ENCODE measurements at regions not wholly inside any gene's neighbourhood (a gene's known extent, or its start where the extent isn't known, plus 50 kb on each side); places are given as distances from the start of the nearest gene placed in this dataset.
"Not testable (repeated sequence)": the region's sequence is repeated elsewhere in the genome, so short reads cannot be mapped to it uniquely, and the experiment has no call there.

GRCh38 chr1:229173491-229174476, 97.1 kb upstream of the RAB4A start:
- not testable (repeated sequence) for FAIRE-seq; DNase-seq (ENCODE audit: extremely low spot score, insufficient read length, low read depth)

DNA sequence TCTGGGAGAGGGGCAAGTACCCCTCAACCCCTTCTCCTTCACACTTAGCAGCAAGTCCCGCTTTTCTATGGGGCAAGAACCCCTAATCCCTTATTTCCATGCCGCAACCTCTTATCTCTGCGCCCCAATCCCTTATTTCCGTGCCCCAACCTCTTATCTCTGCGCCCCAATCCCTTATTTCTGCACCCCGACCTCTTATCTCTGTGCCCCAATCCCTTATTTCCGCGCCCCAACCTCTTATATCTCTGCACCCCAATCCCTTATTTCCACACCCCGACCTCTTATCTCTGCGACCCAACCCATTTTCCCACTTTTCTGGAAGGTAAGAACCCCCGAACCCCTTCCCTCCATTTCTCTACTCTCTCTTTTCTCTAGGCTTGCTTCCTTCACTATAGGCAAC, 95.6 kb upstream of the RAB4A start:
- not testable (repeated sequence) for DNase-seq (ENCODE audit: extremely low spot score, insufficient read length, low read depth); FAIRE-seq

DNA sequence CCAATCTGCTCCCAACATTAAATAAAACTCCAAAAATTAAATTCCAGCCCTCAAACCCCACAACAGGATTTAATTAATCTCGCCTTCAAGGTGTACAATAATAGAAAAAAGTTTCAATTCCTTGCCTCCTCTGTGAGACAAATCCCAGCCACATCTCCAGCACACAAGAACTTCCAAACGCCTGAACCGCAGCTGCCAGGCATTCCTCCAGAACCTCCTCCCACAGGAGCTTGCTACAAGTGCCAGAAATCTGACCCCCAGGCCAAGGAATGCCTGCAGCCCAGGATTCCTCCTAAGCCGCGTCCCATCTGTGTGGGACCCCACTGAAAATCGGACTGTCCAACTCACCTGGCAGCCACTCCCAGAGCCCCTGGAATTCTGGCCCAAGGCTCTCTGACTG, 94.5 kb upstream of the RAB4A start:
- not testable (repeated sequence) for FAIRE-seq; DNase-seq (ENCODE audit: extremely low spot score, insufficient read length, low read depth)

DNA sequence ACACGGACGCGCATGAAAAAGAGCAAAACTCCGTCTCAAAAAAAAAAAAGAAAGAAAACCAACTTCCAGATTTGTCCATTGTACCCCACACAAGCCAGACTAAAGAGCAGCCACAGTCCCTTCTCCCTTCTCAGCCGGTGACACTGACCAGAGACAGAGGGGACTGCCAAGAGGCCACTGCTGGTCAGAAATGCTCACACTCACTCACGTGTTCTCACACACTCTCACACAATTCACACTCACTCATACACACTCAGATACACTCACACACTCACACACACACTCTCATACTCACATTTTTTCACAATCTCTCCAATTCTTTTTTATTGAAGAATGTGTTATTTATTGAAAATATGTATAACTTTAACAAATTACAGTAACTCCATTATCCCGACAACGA, 90.8 kb upstream of the RAB4A start:
- FAIRE-seq (no peak), DNase-seq (ENCODE audit: extremely low spot score, insufficient read length, low read depth) (no peak)

- FAIRE-seq (no peak), DNase-seq (ENCODE audit: extremely low spot score, insufficient read length, low read depth) (no peak)
Measured at GRCh38 chr1:229181419-229181818, 89.5 kb upstream of the RAB4A start.

GRCh38 chr1:229183588-229183987, 87.3 kb upstream of the RAB4A start:
- FAIRE-seq, result no peak
- no peak for DNase-seq (ENCODE audit: extremely low spot score, insufficient read length, low read depth)

DNA sequence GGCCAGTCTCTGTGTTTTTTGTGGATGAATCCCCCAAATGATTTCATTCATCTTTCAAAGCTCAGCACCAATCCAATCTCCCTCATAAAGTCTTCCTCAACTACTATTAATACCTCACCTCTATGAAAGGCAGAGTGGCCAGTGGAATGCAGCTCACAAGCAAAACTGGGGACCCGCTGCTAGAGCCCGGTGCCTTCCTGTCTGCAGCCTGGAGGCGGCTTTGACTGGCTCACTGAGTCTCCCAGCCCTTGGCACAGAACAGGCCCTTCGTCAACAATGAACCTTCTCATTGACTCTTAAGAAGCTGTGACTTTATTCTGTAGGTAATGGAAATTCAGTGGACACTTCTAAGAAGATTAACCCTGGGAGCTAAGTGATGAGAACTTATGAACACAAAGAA, 86.8 kb upstream of the RAB4A start:
- FAIRE-seq, result no peak

GRCh38 chr1:229185963-229186362, 84.9 kb upstream of the RAB4A start:
- no peak for FAIRE-seq
- DNase-seq (ENCODE audit: extremely low spot score, insufficient read length, low read depth), result no peak

More for the DNA sequence above, 86.8 kb upstream of the RAB4A start:
- no peak for DNase-seq (ENCODE audit: extremely low spot score, insufficient read length, low read depth)

DNA sequence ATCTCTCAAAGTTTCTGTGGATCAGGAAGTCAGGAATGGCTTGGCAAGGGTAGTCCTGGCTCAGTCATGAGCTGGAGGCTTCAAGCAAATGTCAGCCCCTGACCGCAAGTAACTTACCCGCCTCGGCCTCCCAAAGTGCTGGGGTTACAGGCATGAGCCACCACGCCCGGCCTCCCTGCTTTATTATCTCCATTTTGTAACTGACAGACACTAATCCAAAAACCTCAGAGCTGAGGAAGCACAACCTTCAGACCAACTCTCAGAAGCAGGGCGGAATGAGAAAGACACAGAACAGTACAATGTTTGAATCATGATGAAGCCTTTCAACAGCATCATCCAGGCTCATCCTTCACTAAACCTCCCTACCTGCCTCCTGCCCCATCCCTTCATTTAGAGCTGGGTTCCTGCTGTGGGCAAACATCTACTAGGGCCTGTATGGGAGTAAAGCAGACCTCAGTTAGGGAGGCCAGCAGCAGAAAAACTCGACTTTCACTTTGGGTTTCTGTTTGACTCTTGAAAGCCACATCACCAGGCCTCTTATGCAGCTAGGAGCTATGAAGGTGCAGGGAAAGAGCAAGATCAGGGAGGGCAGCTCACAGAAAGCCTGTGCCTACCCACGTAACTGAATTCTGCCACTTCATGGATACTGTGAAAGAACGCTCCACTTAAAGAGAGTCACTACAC, 84.4 kb upstream of the RAB4A start:
- DNase-seq (ENCODE audit: extremely low spot score, insufficient read length, low read depth) (peak; percentile 32), FAIRE-seq (peak; percentile 89)

DNA sequence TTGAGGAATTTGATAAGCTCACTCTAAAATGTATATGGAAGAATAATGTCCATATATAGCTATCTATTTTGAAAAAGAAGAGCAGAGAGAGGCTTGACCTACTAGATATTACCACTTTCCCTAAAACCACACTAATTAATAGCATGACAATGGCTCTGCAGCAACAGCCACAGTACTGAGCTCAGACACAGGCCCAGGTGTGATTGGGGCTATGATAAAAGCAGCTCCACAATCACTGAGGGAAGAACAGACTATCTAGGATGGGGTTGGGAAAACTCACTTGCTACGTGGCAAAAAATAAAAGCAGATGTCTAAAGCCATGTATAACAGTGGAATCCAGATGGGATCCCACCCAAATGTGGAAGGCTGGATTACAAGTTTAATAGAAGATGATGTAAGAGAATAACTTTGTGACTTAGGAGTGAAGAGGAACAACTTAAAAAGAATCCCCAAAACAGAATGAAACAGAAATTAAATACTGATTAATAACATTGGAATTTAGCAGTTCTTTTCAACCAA, 80.8 kb upstream of the RAB4A start:
- no peak for DNase-seq (ENCODE audit: extremely low spot score, insufficient read length, low read depth)
- FAIRE-seq, result no peak

DNA sequence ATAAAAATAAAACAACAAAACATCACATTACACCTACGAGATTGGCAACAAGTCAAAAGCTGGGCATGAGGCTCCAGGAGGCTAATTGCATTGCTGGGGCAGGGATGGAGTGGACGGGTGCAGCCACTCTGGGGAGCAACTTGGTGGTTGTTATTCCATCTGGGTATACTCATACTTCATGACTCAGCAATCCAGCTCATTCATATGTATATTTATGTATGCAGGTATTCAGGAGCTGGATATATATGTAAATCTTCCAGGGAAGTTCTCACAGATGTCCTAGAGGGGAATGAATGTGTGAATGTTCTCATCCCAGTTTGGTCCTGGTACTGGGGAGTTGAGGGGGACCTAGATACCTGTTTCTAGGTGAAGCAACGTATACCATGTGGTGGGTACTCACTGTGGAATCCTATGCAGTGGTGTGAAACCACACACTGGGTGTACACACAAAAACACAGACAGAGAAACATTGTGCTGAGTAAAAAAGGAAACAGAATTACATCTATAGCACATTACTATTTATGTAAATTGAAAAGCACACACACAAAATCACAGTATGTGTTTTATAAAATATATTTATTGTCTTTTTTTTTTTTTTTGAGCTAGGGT, 79.7 kb upstream of the RAB4A start:
- no peak for DNase-seq (ENCODE audit: extremely low spot score, insufficient read length, low read depth)

DNA sequence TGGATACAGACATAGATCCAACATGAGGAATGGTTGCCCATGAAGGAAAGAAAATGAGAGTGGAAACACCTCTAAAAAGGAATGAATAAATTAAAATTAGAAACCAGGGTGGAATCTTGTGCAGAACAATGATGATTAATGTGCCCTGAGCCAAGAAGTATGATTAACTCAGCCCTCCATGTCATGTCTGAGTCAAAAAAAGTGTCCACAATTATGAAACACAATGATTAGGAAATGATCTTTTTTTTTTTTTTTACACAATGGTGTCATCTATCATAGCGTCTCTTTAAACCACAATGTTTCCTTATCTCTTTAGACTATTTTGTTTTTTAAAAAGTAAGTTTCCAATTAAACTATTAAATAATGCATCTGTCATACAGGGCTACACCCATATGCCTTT, 78.9 kb upstream of the RAB4A start:
- FAIRE-seq, result no peak
- no peak for DNase-seq (ENCODE audit: extremely low spot score, insufficient read length, low read depth)

More for the DNA sequence above, 79.7 kb upstream of the RAB4A start:
- no peak for FAIRE-seq

GRCh38 chr1:229192853-229193252, 78.1 kb upstream of the RAB4A start:
- DNase-seq (ENCODE audit: extremely low spot score, insufficient read length, low read depth), result no peak

GRCh38 chr1:229194096-229194495, 76.8 kb upstream of the RAB4A start:
- DNase-seq (ENCODE audit: extremely low spot score, insufficient read length, low read depth) (no peak), FAIRE-seq (no peak)

More at GRCh38 chr1:229192853-229193252, 78.1 kb upstream of the RAB4A start:
- FAIRE-seq, result no peak

- DNase-seq (ENCODE audit: extremely low spot score, insufficient read length, low read depth) (no peak), FAIRE-seq (no peak)
Measured at GRCh38 chr1:229195246-229195645, 75.7 kb upstream of the RAB4A start.

DNA sequence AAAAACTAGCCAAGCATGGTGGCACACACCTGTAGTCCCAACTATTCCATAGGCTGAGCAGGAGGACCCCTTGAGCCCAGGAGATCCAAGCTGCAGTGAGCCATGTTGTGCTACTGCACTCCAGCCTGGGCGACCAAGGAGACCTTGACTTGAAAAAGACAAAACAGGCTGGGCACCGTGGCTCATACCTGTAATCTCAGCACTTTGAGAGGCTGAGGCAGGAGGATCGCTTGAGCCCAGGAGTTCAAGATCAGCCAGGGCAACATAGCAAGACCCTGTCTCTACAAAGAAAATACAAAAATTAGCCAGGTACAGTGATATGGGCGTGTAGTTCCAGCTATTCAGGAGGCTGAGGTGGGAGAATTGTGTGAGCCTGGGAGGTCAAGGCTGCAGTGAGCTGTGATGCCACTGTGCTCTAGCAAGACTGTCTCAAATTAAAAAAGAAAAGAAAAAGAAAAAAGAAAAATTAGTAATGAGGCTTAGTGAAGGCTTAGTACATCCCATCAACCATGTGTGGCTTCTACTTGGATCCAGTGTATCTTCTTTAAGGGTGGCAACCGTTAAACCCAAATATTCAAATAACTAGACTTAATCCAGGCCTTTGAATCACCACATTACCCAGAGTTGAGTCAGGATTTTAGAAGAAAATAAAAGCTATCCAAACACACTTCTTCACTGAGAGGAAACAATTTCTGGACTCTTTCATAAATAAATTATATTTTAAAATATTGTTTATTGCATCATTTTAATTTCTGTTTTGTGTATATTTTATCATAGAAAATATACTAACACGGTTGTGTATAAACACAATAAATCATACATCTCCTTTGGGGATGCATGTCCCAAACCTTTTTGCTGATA, 74.3 kb upstream of the RAB4A start:
- DNase-seq (ENCODE audit: extremely low spot score, insufficient read length, low read depth) (no peak), FAIRE-seq (no peak)

DNA sequence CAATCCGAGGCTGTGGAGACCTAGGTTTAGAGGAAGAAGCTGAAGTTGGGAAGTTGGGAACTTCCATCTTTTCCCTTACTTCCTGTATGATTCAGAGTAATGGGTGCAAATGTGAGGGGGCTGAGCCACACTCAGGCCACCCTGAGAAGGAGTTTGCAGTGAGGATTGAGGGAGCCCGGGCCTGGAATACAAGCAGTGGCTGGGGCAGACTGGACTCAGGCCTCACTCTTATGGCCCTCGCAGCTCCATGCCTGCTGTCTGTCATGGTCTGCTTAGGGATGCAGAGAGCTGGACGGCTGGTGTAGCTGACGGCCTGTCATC, 73.7 kb upstream of the RAB4A start:
- no peak for FAIRE-seq
- no peak for DNase-seq (ENCODE audit: extremely low spot score, insufficient read length, low read depth)

GRCh38 chr1:229199261-229200243, 71.4 kb upstream of the RAB4A start:
- peak; percentile 18 for FAIRE-seq
- DNase-seq (ENCODE audit: extremely low spot score, insufficient read length, low read depth), result peak; percentile 18

Data from GM18507 (cell line).